HEK293 (cell line): ENCODE measurements at regions not wholly inside any gene's neighbourhood (a gene's known extent, or its start where the extent isn't known, plus 50 kb on each side); places are given as distances from the start of the nearest gene placed in this dataset.

Experiments
- YY1 ChIP-seq: fragments of 450-650 bp; formaldehyde crosslinking; IDR thresholded peaks from 2 replicates; pipeline ENCODE4 v1.5.1; 2018; ENCODE audit warnings: missing biosample characterization, missing genetic modification characterization
- ZBTB1 ChIP-seq: fragments of 450-650 bp; formaldehyde crosslinking; IDR thresholded peaks from 2 replicates; pipeline ENCODE4 v1.5.1; 2016; ENCODE audit warnings: missing biosample characterization, missing genetic modification characterization
- ZIC2 ChIP-seq: fragments of 450-650 bp; formaldehyde crosslinking; IDR thresholded peaks from 2 replicates; pipeline ENCODE4 v1.5.1; 2016; ENCODE audit warnings: missing biosample characterization, missing genetic modification characterization
- ZNF133 ChIP-seq: fragments of 450-650 bp; formaldehyde crosslinking; IDR thresholded peaks from 2 replicates; pipeline ENCODE4 v1.5.1; 2016; ENCODE audit warnings: missing biosample characterization, missing genetic modification characterization
- ZNF24 ChIP-seq: fragments of 450-650 bp; formaldehyde crosslinking; IDR thresholded peaks from 2 replicates; pipeline ENCODE4 v1.5.1; 2016; ENCODE audit warnings: missing biosample characterization, missing genetic modification characterization
- ZNF274 ChIP-seq, 2 experiments: fragments of 200-500 bp in 1 of 2; fragments of 450-650 bp in 1 of 2; sonication (Bioruptor generic) in 1 of 2; formaldehyde crosslinking in 1 of 2; IDR thresholded peaks; 2 replicates each; pipeline versions ENCODE4 v1.5.1 to v1.6.1; 2014 to 2016; ENCODE audit warnings: borderline replicate concordance in 1 of 2, inconsistent platforms in 1 of 2, low read length in 1 of 2, missing biosample characterization in 1 of 2, missing genetic modification characterization in 1 of 2
- ZNF324 ChIP-seq: fragments of 450-650 bp; formaldehyde crosslinking; IDR thresholded peaks from 2 replicates; pipeline ENCODE4 v1.5.1; 2016; ENCODE audit warnings: missing biosample characterization, missing genetic modification characterization
- ZNF501 ChIP-seq: fragments of 450-650 bp; formaldehyde crosslinking; IDR thresholded peaks from 2 replicates; pipeline ENCODE4 v1.5.1; 2016; ENCODE audit warnings: missing biosample characterization, missing genetic modification characterization
- ZNF660 ChIP-seq: fragments of 450-650 bp; IDR thresholded peaks from 2 replicates; pipeline ENCODE4 v1.5.1; 2018; ENCODE audit warnings: missing biosample characterization, mild to moderate bottlenecking, missing genetic modification characterization
- ZNF664 ChIP-seq: fragments of 450-650 bp; formaldehyde crosslinking; IDR thresholded peaks from 2 replicates; pipeline ENCODE4 v1.5.1; 2016; ENCODE audit warnings: missing biosample characterization, missing genetic modification characterization
- TF ChIP-seq, protein P1 (sequence below): fragments of 450-650 bp; formaldehyde crosslinking; IDR thresholded peaks from 2 replicates; pipeline ENCODE4 v1.5.1; 2016; ENCODE audit warnings: missing biosample characterization, missing genetic modification characterization
- TF ChIP-seq, protein P2 (sequence below): fragments of 450-650 bp; IDR thresholded peaks from 2 replicates; pipeline ENCODE4 v1.5.1; 2018; ENCODE audit warnings: missing biosample characterization, missing genetic modification characterization
- TF ChIP-seq, protein P3 (sequence below): fragments of 450-650 bp; formaldehyde crosslinking; IDR thresholded peaks from 2 replicates; pipeline ENCODE4 v1.5.1; 2016; ENCODE audit warnings: missing biosample characterization, missing genetic modification characterization
- TF ChIP-seq, protein P4 (sequence below): fragments of 450-650 bp; formaldehyde crosslinking; IDR thresholded peaks from 2 replicates; pipeline ENCODE4; 2016; ENCODE audit warnings: missing biosample characterization, missing genetic modification characterization

- TF ChIP-seq, protein P1, sequence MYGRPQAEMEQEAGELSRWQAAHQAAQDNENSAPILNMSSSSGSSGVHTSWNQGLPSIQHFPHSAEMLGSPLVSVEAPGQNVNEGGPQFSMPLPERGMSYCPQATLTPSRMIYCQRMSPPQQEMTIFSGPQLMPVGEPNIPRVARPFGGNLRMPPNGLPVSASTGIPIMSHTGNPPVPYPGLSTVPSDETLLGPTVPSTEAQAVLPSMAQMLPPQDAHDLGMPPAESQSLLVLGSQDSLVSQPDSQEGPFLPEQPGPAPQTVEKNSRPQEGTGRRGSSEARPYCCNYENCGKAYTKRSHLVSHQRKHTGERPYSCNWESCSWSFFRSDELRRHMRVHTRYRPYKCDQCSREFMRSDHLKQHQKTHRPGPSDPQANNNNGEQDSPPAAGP (tag by site-specific recombination), result no peak
- TF ChIP-seq, protein P2, sequence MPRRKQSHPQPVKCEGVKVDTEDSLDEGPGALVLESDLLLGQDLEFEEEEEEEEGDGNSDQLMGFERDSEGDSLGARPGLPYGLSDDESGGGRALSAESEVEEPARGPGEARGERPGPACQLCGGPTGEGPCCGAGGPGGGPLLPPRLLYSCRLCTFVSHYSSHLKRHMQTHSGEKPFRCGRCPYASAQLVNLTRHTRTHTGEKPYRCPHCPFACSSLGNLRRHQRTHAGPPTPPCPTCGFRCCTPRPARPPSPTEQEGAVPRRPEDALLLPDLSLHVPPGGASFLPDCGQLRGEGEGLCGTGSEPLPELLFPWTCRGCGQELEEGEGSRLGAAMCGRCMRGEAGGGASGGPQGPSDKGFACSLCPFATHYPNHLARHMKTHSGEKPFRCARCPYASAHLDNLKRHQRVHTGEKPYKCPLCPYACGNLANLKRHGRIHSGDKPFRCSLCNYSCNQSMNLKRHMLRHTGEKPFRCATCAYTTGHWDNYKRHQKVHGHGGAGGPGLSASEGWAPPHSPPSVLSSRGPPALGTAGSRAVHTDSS, result no peak
- TF ChIP-seq ZNF660 (tag by site-specific recombination) (no peak), ZNF24 (no peak), ZNF501 (no peak), ZNF324 (tag by site-specific recombination) (no peak), YY1 (tag by site-specific recombination) (no peak), ZNF133 (tag by site-specific recombination) (no peak), ZNF664 (tag by site-specific recombination) (no peak), ZBTB1 (tag by site-specific recombination) (no peak), ZIC2 (tag by site-specific recombination) (no peak), ZNF274 (IDR thresholded peaks at IDR 0.05; ENCODE audit: low read length) (no peak), ZNF274 (tag by site-specific recombination; IDR thresholded peaks at IDR 0.05; ENCODE audit: borderline replicate concordance) (no peak)
- TF ChIP-seq, protein P3, sequence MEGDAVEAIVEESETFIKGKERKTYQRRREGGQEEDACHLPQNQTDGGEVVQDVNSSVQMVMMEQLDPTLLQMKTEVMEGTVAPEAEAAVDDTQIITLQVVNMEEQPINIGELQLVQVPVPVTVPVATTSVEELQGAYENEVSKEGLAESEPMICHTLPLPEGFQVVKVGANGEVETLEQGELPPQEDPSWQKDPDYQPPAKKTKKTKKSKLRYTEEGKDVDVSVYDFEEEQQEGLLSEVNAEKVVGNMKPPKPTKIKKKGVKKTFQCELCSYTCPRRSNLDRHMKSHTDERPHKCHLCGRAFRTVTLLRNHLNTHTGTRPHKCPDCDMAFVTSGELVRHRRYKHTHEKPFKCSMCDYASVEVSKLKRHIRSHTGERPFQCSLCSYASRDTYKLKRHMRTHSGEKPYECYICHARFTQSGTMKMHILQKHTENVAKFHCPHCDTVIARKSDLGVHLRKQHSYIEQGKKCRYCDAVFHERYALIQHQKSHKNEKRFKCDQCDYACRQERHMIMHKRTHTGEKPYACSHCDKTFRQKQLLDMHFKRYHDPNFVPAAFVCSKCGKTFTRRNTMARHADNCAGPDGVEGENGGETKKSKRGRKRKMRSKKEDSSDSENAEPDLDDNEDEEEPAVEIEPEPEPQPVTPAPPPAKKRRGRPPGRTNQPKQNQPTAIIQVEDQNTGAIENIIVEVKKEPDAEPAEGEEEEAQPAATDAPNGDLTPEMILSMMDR (tag by site-specific recombination), result no peak
- TF ChIP-seq, protein P4, sequence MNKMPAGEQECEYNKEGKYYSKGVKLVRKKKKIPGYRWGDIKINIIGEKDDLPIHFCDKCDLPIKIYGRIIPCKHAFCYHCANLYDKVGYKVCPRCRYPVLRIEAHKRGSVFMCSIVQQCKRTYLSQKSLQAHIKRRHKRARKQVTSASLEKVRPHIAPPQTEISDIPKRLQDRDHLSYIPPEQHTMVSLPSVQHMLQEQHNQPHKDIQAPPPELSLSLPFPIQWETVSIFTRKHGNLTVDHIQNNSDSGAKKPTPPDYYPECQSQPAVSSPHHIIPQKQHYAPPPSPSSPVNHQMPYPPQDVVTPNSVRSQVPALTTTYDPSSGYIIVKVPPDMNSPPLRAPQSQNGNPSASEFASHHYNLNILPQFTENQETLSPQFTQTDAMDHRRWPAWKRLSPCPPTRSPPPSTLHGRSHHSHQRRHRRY (tag by site-specific recombination), result no peak
Observed at GRCh38 chr6:113047932-113048331, 700.8 kb downstream of the RFPL4B start.
